ENCODE measurements at regions not wholly inside any gene's neighbourhood (a gene's known extent, or its start where the extent isn't known, plus 50 kb on each side); places are given as distances from the start of the nearest gene placed in this dataset.

DNA sequence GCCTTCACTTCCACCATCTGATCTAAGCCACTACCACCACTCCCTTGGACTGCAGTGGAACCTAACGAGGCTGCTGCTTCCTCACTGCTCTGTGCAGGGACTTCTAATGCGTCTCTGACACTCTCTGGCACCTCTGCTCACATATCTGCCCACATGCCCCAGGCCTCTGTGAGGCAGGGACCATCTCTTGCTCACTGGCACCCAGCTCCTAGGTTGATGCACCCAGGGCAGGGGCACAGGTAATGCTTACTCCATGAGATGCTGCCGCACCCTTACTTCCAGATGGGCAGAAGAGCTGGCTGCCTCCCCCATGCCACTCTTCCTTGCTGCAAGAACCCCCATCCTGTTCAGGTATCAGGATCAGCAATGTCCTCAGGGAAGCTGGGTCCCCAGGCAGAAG, 294.0 kb upstream of the HS6ST1 start:
- TF ChIP-seq, protein P1, sequence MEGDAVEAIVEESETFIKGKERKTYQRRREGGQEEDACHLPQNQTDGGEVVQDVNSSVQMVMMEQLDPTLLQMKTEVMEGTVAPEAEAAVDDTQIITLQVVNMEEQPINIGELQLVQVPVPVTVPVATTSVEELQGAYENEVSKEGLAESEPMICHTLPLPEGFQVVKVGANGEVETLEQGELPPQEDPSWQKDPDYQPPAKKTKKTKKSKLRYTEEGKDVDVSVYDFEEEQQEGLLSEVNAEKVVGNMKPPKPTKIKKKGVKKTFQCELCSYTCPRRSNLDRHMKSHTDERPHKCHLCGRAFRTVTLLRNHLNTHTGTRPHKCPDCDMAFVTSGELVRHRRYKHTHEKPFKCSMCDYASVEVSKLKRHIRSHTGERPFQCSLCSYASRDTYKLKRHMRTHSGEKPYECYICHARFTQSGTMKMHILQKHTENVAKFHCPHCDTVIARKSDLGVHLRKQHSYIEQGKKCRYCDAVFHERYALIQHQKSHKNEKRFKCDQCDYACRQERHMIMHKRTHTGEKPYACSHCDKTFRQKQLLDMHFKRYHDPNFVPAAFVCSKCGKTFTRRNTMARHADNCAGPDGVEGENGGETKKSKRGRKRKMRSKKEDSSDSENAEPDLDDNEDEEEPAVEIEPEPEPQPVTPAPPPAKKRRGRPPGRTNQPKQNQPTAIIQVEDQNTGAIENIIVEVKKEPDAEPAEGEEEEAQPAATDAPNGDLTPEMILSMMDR (IDR thresholded peaks at IDR 0.05) = no peak
- no peak for TF ChIP-seq POLR2A (IDR thresholded peaks at IDR 0.05)

Data from Peyer's patch (tissue), 4 donors.